GM21360 (cell line): ENCODE measurements at regions not wholly inside any gene's neighbourhood (a gene's known extent, or its start where the extent isn't known, plus 50 kb on each side); places are given as distances from the start of the nearest gene placed in this dataset.

Experiments
- ATAC-seq: cut with Tn5 transposase; IDR thresholded peaks from one replicate; pipeline ENCODE4 v1.9.1; 2021; ENCODE audit warnings: mild to moderate bottlenecking, moderate library complexity; ENCODE audit not compliant: unreplicated experiment

DNA sequence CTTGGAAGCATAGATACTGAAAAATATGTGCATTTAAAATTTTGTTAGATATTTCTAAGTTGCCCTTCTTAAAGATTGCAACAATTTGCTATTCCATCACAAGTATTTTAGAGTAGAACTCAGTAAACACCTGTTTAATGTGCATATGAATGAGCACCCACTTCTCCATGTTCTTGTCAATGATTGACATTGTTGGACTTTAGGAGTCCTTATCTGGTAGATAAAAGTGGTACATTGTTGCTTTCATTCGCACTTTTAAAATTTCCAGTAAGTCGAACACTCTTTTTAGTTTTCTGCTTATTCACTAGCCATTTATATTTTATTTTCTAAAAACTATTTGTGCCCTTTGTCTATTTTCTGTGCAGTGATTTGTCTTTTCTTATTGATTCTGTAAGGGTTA is 478.3 kb downstream of the SOX2 start:
- ATAC-seq, result no peak

DNA sequence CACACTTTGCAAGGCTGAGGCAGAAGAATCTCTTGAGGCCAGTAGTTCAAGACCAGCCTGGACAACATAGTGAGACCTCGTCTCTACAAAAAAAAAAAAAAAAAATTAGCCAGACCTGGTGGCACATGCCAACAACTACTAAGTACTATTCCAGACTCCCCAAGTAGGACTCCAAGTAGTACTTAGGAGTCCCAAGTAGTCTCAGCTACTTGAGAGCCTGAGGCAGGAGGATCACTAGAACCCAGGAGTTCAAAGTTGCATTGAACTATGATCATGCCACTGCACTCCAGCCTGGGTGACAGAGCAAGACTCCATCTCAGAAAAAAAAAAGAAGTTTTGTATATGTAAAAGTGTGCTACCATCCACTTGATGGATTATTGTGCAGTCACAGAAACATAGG is 486.6 kb downstream of the SOX2 start:
- no peak for ATAC-seq

GRCh38 chr3:182201456-182202168 is 489.9 kb downstream of the SOX2 start:
- no peak for ATAC-seq

GRCh38 chr3:182212479-182213076 is 500.9 kb downstream of the SOX2 start:
- ATAC-seq, result no peak

DNA sequence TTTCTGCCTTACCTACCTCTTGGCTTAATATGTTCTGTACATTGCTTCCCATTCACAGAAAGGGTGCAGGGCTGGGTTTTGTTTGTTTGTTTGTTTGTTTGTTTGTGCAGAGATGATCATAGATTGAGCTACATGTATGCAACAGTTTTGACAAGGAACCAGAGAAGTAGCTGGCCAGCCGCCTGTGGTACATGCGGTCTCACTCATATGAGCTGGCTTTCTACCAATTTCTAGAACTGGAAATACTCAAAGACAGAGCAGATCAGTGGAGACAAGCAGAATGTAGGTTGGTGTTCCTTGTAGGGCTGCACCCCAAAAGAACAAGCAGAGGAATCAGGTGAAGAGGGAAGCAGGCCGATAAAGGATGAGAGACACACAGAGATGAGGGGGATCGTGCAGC is 502.7 kb downstream of the SOX2 start:
- ATAC-seq, result no peak

- no peak for ATAC-seq
Measured at GRCh38 chr3:182215881-182216280, 504.2 kb downstream of the SOX2 start.

DNA sequence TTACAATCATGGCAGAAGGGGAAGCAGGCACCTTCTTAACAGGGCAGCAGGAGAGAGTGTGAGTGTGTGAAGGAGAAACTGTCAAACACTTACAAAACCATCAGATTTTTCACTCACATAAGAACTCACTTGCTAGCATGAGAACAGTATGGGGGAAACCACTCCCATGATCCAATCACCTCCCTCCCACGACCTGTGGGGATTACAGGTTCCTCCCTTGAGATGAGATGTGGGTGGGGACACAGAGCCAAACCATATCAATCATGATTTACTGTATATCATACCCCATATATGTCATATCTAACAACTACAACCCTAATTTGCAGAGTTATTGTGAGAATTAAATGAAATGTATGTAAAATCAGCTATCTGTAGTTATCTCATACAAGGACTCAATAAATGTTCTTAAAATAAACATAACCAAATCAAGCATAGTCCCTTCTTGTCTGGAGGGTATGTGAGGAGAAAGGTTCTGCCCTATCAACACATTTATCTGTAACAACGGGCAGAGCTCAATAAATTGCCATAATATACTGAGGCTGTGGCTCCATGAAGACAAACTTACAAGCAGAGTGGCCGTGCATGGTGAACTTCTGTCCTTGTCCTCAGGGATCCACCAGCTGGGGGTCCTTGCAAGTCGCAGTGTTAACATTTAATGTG is 504.7 kb downstream of the SOX2 start:
- no peak for ATAC-seq

DNA sequence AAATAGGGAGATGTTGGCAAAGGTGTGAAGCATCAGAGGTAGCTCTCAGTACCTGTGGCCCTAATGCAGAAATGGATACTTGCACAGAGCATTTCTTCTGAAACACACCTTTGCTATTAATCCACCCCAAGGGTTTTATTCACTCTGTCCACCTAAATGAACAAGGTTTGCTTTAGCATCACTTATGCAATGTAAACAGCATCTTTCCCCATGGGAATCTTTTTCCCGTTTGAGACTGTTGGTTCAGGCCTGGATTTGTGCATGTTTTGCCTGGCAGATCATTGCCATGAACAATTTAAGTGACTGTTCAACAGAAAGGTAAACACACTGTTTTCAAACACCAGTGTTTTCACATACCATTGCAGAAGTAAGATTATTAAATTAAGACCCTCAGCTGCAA is 508.3 kb downstream of the SOX2 start:
- no peak for ATAC-seq

DNA sequence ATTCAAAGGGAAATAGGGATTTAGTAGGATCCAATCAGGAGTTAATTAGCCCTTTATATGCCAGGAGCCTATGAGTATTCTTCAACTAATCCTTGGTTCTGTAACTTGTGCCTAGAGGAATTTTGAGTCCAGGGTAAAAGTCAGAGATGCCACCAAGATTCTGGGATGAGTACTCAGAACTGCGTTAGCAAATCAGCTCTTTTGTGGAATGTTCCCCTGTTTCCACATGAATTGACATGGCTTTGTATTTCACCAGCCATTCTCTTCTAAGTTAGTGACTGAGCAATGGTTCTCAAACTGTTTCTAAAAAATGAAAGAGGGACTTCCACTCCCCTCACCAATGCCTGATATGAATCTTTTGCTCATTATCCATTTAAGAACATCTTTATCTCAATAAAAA is 508.7 kb downstream of the SOX2 start:
- ATAC-seq, result no peak

GRCh38 chr3:182226995-182227394 is 515.3 kb downstream of the SOX2 start:
- no peak for ATAC-seq

GRCh38 chr3:182233405-182233804 is 521.7 kb downstream of the SOX2 start:
- no peak for ATAC-seq

DNA sequence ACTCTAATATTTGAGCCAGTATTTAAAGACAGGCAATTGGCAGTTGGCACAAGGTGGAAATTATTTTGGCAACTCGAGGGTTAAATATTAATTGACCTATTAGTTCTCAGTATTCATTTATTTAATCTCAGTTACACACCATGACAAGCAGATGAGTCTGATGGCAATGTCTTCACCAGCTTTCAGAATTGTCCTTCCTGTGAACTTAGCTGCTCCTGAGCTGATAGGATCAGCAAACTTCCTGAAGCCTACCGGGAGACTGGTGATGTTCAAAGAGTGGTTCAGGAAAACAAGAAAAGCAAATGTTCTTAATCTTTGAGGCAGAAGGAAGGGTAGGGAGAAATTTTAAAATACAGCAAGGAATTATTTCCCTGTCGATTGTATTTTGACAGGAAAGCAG is 522.2 kb downstream of the SOX2 start:
- ATAC-seq, result no peak

GRCh38 chr3:182234881-182235280 is 523.2 kb downstream of the SOX2 start:
- ATAC-seq, result no peak

GRCh38 chr3:182235504-182235903 is 523.8 kb downstream of the SOX2 start:
- ATAC-seq, result no peak

GRCh38 chr3:182238126-182238525 is 526.4 kb downstream of the SOX2 start:
- no peak for ATAC-seq

DNA sequence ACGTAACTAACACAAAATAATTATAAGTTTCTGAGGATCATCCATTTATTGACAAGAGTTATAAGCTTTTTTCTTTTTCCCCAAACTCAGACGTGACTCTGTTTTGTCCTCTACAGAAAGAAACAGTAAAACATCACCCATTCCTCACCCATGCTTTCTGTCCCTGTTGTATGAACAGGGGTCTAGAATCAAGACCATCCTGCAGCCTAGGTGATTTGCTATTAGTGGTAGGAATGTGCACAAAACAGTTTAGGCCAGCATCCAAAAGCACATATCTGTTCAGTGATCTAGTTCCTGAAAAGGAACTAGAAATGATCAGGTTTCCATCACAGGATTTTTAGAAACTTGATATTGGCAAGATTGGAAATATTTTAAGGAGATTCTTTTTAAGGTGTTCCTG is 527.6 kb downstream of the SOX2 start:
- ATAC-seq, result no peak

- ATAC-seq, result no peak
Measured at GRCh38 chr3:182240474-182240873, 528.7 kb downstream of the SOX2 start.

GRCh38 chr3:182241196-182241765 is 529.6 kb downstream of the SOX2 start:
- no peak for ATAC-seq

GRCh38 chr3:182241766-182242488 is 530.2 kb downstream of the SOX2 start:
- ATAC-seq, result no peak

- no peak for ATAC-seq
Measured at GRCh38 chr3:182242489-182242942, 530.8 kb downstream of the SOX2 start.

GRCh38 chr3:182243625-182244024 is 531.9 kb downstream of the SOX2 start:
- ATAC-seq, result no peak
